Suppressor macrophage (primary cell): ENCODE measurements at regions not wholly inside any gene's neighbourhood (a gene's known extent, or its start where the extent isn't known, plus 50 kb on each side); places are given as distances from the start of the nearest gene placed in this dataset.
A peak's percentile ranks its signal among the peaks of the same experiment; 100 is the strongest.

Source experiments
- DNase-seq, 4 experiments: peaks; one replicate each; pipeline ENCODE4 v3.0.0-alpha.2; 2020 to 2022

- DNase-seq = no peak
These were observed 233.7 kb downstream of the DSEL start for GRCh38 chr18:67282796-67283195.

- DNase-seq = no peak
These were observed 234.8 kb downstream of the DSEL start for GRCh38 chr18:67281746-67282145.

- no peak for DNase-seq
These were observed 235.9 kb downstream of the DSEL start for GRCh38 chr18:67280486-67281242.

GRCh38 chr18:67279988-67280387 is 236.5 kb downstream of the DSEL start:
- no peak for DNase-seq

GRCh38 chr18:67278984-67279383 is 237.5 kb downstream of the DSEL start:
- DNase-seq = no peak

GRCh38 chr18:67276638-67277037 is 239.9 kb downstream of the DSEL start:
- DNase-seq = no peak

GRCh38 chr18:67273288-67273687 is 243.2 kb downstream of the DSEL start:
- no peak for DNase-seq

GRCh38 chr18:67269206-67269605 is 247.3 kb downstream of the DSEL start:
- no peak for DNase-seq

GRCh38 chr18:67268530-67268929 is 248.0 kb downstream of the DSEL start:
- no peak for DNase-seq

- DNase-seq = no peak
These were observed 250.0 kb downstream of the DSEL start for GRCh38 chr18:67266246-67267237.

- DNase-seq = no peak
These were observed 250.9 kb downstream of the DSEL start for GRCh38 chr18:67265464-67266245.

- no peak for DNase-seq
These were observed 254.5 kb downstream of the DSEL start for GRCh38 chr18:67261931-67262552.

- DNase-seq = no peak
These were observed 255.7 kb downstream of the DSEL start for GRCh38 chr18:67260841-67261240.

- no peak for DNase-seq
These were observed 265.6 kb downstream of the DSEL start for GRCh38 chr18:67250776-67251424.

GRCh38 chr18:67243799-67244587 is 272.5 kb downstream of the DSEL start:
- no peak for DNase-seq

GRCh38 chr18:67242001-67242400 is 274.5 kb downstream of the DSEL start:
- no peak for DNase-seq

GRCh38 chr18:67241299-67241698 is 275.2 kb downstream of the DSEL start:
- peak in 2 of 4 experiments; percentile 15 to 39 for DNase-seq

- DNase-seq = no peak
These were observed 276.7 kb downstream of the DSEL start for GRCh38 chr18:67239826-67240225.

- peak in 1 of 4 experiments; percentile 14 for DNase-seq
These were observed 283.5 kb downstream of the DSEL start for GRCh38 chr18:67232991-67233390.

GRCh38 chr18:67232406-67232805 is 284.1 kb downstream of the DSEL start:
- peak in 3 of 4 experiments; percentile 5 to 26 (median 16) for DNase-seq

- no peak for DNase-seq
These were observed 293.6 kb downstream of the DSEL start for GRCh38 chr18:67222887-67223286.
